ENCODE measurements at regions not wholly inside any gene's neighbourhood (a gene's known extent, or its start where the extent isn't known, plus 50 kb on each side); places are given as distances from the start of the nearest gene placed in this dataset.

DNA sequence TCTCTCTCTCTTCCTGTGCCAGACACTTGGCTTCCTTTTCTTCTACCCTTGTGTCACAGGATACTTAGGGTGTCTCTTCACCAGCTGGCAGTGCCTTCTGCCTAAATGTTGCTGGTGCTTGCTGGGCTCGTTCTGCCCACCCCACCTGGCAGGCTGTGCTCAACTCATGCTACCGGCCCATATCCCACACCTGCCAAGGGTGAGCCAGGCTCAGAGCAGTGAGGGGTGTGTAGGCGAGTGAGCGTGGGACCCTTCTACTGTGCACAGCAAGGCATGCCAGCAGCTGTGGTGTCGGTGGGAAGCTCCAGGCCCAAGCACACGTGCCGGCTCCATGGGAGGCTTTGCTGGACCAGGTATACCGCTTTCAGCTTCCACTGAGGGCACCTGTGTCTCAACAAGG lies 1626.7 kb upstream of the ACO1 start:
- H3K27me3 Mint-ChIP-seq (ENCODE audit: insufficient read depth, unreplicated experiment) = no peaks in the 10 kb centered on the region
- Histone ChIP-seq H3K9me3 (no peaks in the 10 kb centered on the region), H3K4me3 (ENCODE audit: low read depth, low read length) (no peak overlapping the region), H3K27me3 (replicated peaks; ENCODE audit: control insufficient read depth, insufficient read depth, low read length) (no peaks in the 10 kb centered on the region), H3K36me3 (ENCODE audit: control insufficient read depth, insufficient read depth, low read length) (no peaks in the 10 kb centered on the region), H3K4me1 (no peaks in the 10 kb centered on the region)
- no peaks in the 10 kb centered on the region for H3K4me1 Mint-ChIP-seq (ENCODE audit: low read depth, unreplicated experiment)
- no peak overlapping the region for H3K4me3 Mint-ChIP-seq (ENCODE audit: unreplicated experiment)
- intact Hi-C loops (cut with micrococcal nuclease; ENCODE audit: unreplicated experiment) = no loop called here
- ChIA-PET POLR2A (no interaction called here), CTCF (no interaction called here)
- H3K9me3 Mint-ChIP-seq (ENCODE audit: unreplicated experiment) = no peaks in the 10 kb centered on the region
- H3K27ac Mint-ChIP-seq (ENCODE audit: unreplicated experiment) = no peak overlapping the region
- no TSS peak for BruUV-seq (replicated peaks)
- H3K36me3 Mint-ChIP-seq (ENCODE audit: insufficient read depth, unreplicated experiment) = no peaks in the 10 kb centered on the region
- DNase-seq = no peak
- no peak for TF ChIP-seq CTCF (IDR thresholded peaks at IDR 0.05; ENCODE audit: insufficient read depth in 1 of 2, low read depth in 1 of 2, low read length in 1 of 2, severe bottlenecking in 1 of 2, unreplicated experiment in 1 of 2)

- no peak overlapping the region for H3K4me3 ChIP-seq (ENCODE audit: low read depth, low read length)
- ChIA-PET POLR2A (no interaction called here), CTCF (no interaction called here)
- no peak for TF ChIP-seq CTCF (IDR thresholded peaks at IDR 0.05; ENCODE audit: insufficient read depth in 1 of 2, low read depth in 1 of 2, low read length in 1 of 2, severe bottlenecking in 1 of 2, unreplicated experiment in 1 of 2)
- no peak for DNase-seq
- H3K4me3 Mint-ChIP-seq (ENCODE audit: unreplicated experiment) = no peak overlapping the region
- BruUV-seq (replicated peaks) = no TSS peak
- no peaks in the 10 kb centered on the region for H3K4me1 ChIP-seq
- H3K9me3 ChIP-seq = no peaks in the 10 kb centered on the region
- H3K36me3 Mint-ChIP-seq (ENCODE audit: insufficient read depth, unreplicated experiment) = no peaks in the 10 kb centered on the region
- intact Hi-C loops (cut with micrococcal nuclease; ENCODE audit: unreplicated experiment) = no loop called here
- no peaks in the 10 kb centered on the region for H3K27me3 Mint-ChIP-seq (ENCODE audit: insufficient read depth, unreplicated experiment)
- H3K27me3 ChIP-seq (replicated peaks; ENCODE audit: control insufficient read depth, insufficient read depth, low read length) = no peaks in the 10 kb centered on the region
- no peaks in the 10 kb centered on the region for H3K9me3 Mint-ChIP-seq (ENCODE audit: unreplicated experiment)
- H3K36me3 ChIP-seq (ENCODE audit: control insufficient read depth, insufficient read depth, low read length) = no peaks in the 10 kb centered on the region
- H3K27ac Mint-ChIP-seq (ENCODE audit: unreplicated experiment) = no peak overlapping the region
- no peaks in the 10 kb centered on the region for H3K4me1 Mint-ChIP-seq (ENCODE audit: low read depth, unreplicated experiment)
Observed at GRCh38 chr9:30758726-30759446, 1625.6 kb upstream of the ACO1 start.

DNA sequence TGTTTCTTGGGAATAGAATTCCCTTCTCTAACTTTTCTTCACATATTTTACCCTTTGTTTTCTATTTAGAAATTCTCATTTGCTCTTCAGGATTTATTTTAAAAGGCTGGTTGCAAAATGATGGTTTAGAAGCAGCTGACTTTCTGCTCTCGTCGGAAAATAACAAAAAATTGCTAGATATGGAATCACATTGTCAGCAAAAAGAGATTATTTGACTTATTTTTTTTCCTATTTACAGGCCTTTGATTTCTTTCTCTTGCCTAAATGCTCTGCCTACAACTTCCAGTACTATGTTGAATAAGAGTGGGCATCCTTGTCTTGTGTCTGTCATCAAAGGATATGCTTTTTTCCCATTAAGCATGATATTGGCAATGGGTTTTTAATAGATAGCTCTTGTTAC lies 1619.1 kb upstream of the ACO1 start:
- Histone ChIP-seq H3K36me3 (ENCODE audit: control insufficient read depth, insufficient read depth, low read length) (no peaks in the 10 kb centered on the region), H3K27me3 (replicated peaks; ENCODE audit: control insufficient read depth, insufficient read depth, low read length) (no peaks in the 10 kb centered on the region), H3K4me1 (no peaks in the 10 kb centered on the region), H3K4me3 (ENCODE audit: low read depth, low read length) (no peak overlapping the region), H3K9me3 (no peaks in the 10 kb centered on the region)
- no peaks in the 10 kb centered on the region for H3K4me1 Mint-ChIP-seq (ENCODE audit: low read depth, unreplicated experiment)
- H3K9me3 Mint-ChIP-seq (ENCODE audit: unreplicated experiment) = no peaks in the 10 kb centered on the region
- no TSS peak for BruUV-seq (replicated peaks)
- H3K4me3 Mint-ChIP-seq (ENCODE audit: unreplicated experiment) = no peak overlapping the region
- intact Hi-C loops (cut with micrococcal nuclease; ENCODE audit: unreplicated experiment) = no loop called here
- no peak for TF ChIP-seq CTCF (IDR thresholded peaks at IDR 0.05; ENCODE audit: insufficient read depth in 1 of 2, low read depth in 1 of 2, low read length in 1 of 2, severe bottlenecking in 1 of 2, unreplicated experiment in 1 of 2)
- H3K27ac Mint-ChIP-seq (ENCODE audit: unreplicated experiment) = no peak overlapping the region
- ChIA-PET POLR2A (no interaction called here), CTCF (no interaction called here)
- no peak for DNase-seq
- H3K27me3 Mint-ChIP-seq (ENCODE audit: insufficient read depth, unreplicated experiment) = no peaks in the 10 kb centered on the region
- H3K36me3 Mint-ChIP-seq (ENCODE audit: insufficient read depth, unreplicated experiment) = no peaks in the 10 kb centered on the region
